Ectodermal cell (in vitro differentiated cells): ENCODE measurements at regions not wholly inside any gene's neighbourhood (a gene's known extent, or its start where the extent isn't known, plus 50 kb on each side); places are given as distances from the start of the nearest gene placed in this dataset.
A peak's percentile ranks its signal among the peaks of the same experiment; 100 is the strongest.

Source experiments
- H3K27ac ChIP-seq: 2 replicates; pipeline ENCODE4 v1.7.0; 2013; ENCODE audit warnings: mild to moderate bottlenecking, low read depth, low read length; ENCODE audit not compliant: insufficient read depth, poor library complexity, severe bottlenecking
- H3K27me3 ChIP-seq: 2 replicates; pipeline ENCODE4 v1.7.0; 2013; ENCODE audit warnings: mild to moderate bottlenecking, low read length; ENCODE audit not compliant: insufficient read depth, control insufficient read depth, poor library complexity, severe bottlenecking
- H3K36me3 ChIP-seq: one replicate; pipeline ENCODE4 v1.7.0; 2013; ENCODE audit warnings: low read length; ENCODE audit not compliant: control insufficient read depth, insufficient read depth
- H3K4me1 ChIP-seq: one replicate; pipeline ENCODE4 v1.7.0; 2013; ENCODE audit warnings: low read length; ENCODE audit not compliant: control insufficient read depth, insufficient read depth
- H3K4me3 ChIP-seq: 2 replicates; pipeline ENCODE4 v1.7.0; 2013; ENCODE audit warnings: low read depth, low read length, control low read depth; ENCODE audit not compliant: insufficient read depth
- H3K9me3 ChIP-seq: 2 replicates; pipeline ENCODE4 v1.7.0; 2013; ENCODE audit warnings: mild to moderate bottlenecking, low read length, moderate library complexity; ENCODE audit not compliant: control insufficient read depth
- WGBS, 2 experiments: methylation state at CpG; one replicate each; pipeline ENCODE4 v1.1.7; 2013; ENCODE audit warnings: missing lambda C conversion rate in 2 of 2; 5-methylcytosine and 5-hydroxymethylcytosine counted together

GRCh38 chr2:167406558-167406957 lies 518.3 kb downstream of the XIRP2 start:
- 1 to 2% methylated on average over 4 of the region's 4 CpGs for WGBS, 2 experiments
- H3K36me3 ChIP-seq, result no peaks in the 10 kb centered on the region
- H3K9me3 ChIP-seq, result no peaks in the 10 kb centered on the region
- no peak overlapping the region for H3K4me3 ChIP-seq
- H3K27me3 ChIP-seq, result no peaks in the 10 kb centered on the region
- peak overlapping the region; percentile 68 for H3K27ac ChIP-seq
- peaks cover 7% of the 10 kb centered on the region for H3K4me1 ChIP-seq

- no peak overlapping the region for H3K4me3 ChIP-seq
- peaks cover 7% of the 10 kb centered on the region for H3K4me1 ChIP-seq
- no peaks in the 10 kb centered on the region for H3K36me3 ChIP-seq
- no peak overlapping the region for H3K27ac ChIP-seq
- no peaks in the 10 kb centered on the region for H3K27me3 ChIP-seq
- 94 to 96% methylated on average over 6 of the region's 6 CpGs for WGBS, 2 experiments
- no peaks in the 10 kb centered on the region for H3K9me3 ChIP-seq
These were observed 516.5 kb downstream of the XIRP2 start for GRCh38 chr2:167404627-167405284.

DNA sequence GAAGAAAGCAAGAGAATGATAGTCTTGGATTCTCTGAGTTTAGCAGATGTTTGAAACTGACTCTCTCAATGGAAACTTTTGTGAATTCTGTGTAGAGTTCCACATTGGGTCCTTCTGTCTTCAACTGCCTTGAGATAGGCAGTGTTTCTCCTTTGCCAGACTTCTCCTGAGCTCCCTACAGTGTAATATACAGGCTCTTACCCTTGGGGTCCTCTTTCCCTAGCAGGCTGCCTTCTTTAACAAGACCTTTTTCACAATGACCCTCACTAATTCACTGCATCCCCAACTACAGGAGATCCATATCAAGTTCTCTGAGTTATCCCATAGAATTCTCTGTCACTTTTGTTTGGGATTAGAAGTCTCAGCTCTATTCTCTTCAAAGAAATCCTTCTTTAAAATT lies 513.0 kb downstream of the XIRP2 start:
- H3K36me3 ChIP-seq, result no peaks in the 10 kb centered on the region
- H3K4me3 ChIP-seq, result no peak overlapping the region
- H3K27ac ChIP-seq, result no peak overlapping the region
- H3K9me3 ChIP-seq, result no peaks in the 10 kb centered on the region
- H3K27me3 ChIP-seq, result no peaks in the 10 kb centered on the region
- peaks cover 5% of the 10 kb centered on the region for H3K4me1 ChIP-seq

DNA sequence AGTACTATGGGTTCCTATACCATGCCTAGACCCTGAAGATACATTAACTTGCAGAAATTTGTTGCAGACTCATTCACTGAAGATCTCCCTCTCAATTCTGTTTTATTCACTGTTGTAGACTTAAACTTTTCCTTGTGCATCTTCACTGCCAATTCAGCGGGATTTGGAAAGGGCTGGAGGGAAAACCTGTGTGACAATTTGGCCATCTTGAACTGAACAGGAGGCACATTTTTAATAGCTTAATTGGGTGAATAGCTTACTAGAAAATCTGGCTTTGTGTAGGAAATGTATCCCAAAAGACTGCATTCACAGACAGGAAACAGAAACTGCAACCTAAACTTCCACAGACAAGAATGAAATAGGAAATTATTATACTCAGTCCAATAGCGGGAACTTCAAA lies 512.3 kb downstream of the XIRP2 start:
- Histone ChIP-seq H3K27me3 (no peaks in the 10 kb centered on the region), H3K9me3 (no peaks in the 10 kb centered on the region), H3K27ac (no peak overlapping the region), H3K4me1 (no peaks in the 10 kb centered on the region), H3K36me3 (no peaks in the 10 kb centered on the region), H3K4me3 (no peak overlapping the region)
- WGBS, 2 experiments, result 94 to 98% methylated on average over 2 of the region's 2 CpGs

- WGBS, 2 experiments, result 94 to 95% methylated on average over 3 of the region's 3 CpGs
- no peaks in the 10 kb centered on the region for H3K36me3 ChIP-seq
These were observed 510.6 kb downstream of the XIRP2 start for GRCh38 chr2:167398873-167399272.

GRCh38 chr2:167388901-167389300 lies 500.6 kb downstream of the XIRP2 start:
- H3K4me3 ChIP-seq, result no peak overlapping the region
- peaks cover 7% of the 10 kb centered on the region for H3K4me1 ChIP-seq
- H3K36me3 ChIP-seq, result no peaks in the 10 kb centered on the region
- H3K9me3 ChIP-seq, result no peaks in the 10 kb centered on the region
- H3K27ac ChIP-seq, result no peak overlapping the region
- 100% methylated on average over 1 of the region's 1 CpG for WGBS, 2 experiments
- H3K27me3 ChIP-seq, result no peaks in the 10 kb centered on the region

More at GRCh38 chr2:167398873-167399272, 510.6 kb downstream of the XIRP2 start:
- Histone ChIP-seq H3K27me3 (no peaks in the 10 kb centered on the region), H3K4me3 (no peak overlapping the region), H3K9me3 (no peaks in the 10 kb centered on the region), H3K27ac (no peak overlapping the region), H3K4me1 (no peaks in the 10 kb centered on the region)

DNA sequence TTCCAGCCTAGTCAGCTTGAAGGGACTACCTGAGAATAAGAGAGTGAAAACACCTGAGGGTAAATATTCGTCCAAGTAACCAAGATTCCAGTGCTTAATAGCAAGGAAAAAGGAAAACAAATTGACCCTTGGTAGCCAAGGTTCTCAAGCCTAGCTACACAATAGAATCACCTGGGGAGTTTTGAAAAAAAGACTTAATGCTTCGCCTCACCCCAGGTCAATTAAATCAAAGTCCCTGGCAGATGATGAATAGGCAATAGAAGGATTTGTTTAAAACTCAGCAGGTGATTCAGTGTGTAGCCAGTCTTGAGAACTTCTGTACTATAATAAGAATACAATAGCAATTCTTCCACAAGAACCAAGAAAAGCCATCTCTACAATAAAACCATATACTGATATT lies 500.2 kb downstream of the XIRP2 start:
- no peaks in the 10 kb centered on the region for H3K27me3 ChIP-seq
- no peak overlapping the region for H3K4me3 ChIP-seq
- H3K9me3 ChIP-seq, result no peaks in the 10 kb centered on the region
- 34 to 38% methylated on average over 2 of the region's 2 CpGs for WGBS, 2 experiments
- no peaks in the 10 kb centered on the region for H3K36me3 ChIP-seq
- peaks cover 7% of the 10 kb centered on the region for H3K4me1 ChIP-seq
- no peak overlapping the region for H3K27ac ChIP-seq

DNA sequence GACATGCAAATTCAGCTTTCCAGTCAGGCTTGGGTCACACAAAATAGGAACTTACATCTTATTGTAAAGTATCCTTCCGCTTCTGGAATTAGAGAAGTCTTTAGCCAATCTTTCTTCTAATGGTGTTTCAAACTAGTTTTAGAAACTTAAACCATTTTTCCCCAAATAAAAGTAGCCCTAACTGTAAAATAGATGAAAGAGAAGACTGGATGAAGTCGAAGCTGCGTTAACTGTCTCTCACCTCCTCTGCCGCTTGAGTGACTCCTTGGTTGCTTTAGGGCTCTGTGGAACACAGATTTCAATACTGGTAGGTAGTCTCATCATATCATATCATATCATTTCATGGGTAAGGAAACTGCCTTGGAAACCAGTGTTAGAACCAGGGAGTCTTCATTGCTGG lies 498.4 kb downstream of the XIRP2 start:
- no peak overlapping the region for H3K4me3 ChIP-seq
- no peaks in the 10 kb centered on the region for H3K27me3 ChIP-seq
- no peaks in the 10 kb centered on the region for H3K36me3 ChIP-seq
- H3K9me3 ChIP-seq, result no peaks in the 10 kb centered on the region
- WGBS, 2 experiments, result 81 to 96% methylated on average over 4 of the region's 4 CpGs
- H3K27ac ChIP-seq, result no peak overlapping the region
- H3K4me1 ChIP-seq, result peaks cover 7% of the 10 kb centered on the region

DNA sequence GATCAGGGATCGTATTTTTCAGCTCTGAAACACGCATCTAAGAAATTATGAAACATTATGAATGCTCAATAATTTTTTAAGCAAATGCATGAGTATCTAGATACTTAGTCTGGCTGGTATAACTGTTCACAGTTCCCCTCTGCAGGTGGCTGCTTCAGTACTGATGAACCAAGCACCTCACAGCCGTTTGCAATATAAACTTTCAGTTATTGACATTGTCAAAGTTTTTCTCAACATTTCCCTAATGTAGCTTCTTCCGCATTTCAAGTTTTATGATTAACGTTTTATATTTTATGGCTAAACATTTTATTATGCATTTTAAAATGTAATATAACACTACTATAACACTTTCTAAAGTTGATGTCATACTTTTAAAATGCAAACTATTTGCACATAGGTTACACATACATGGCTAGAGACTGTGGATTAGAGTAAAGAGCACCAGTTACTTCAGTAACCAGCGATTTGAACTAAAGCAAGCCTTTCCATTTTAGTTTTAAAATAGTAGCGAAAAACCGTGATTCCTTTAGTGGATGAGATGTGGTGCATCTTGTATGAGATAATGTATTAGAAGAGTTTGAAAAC lies 495.4 kb downstream of the XIRP2 start:
- no peak overlapping the region for H3K27ac ChIP-seq
- 87 to 90% methylated on average over 6 of the region's 8 CpGs for WGBS, 2 experiments
- H3K4me3 ChIP-seq, result no peak overlapping the region
- H3K27me3 ChIP-seq, result no peaks in the 10 kb centered on the region
- H3K36me3 ChIP-seq, result no peaks in the 10 kb centered on the region
- H3K4me1 ChIP-seq, result no peaks in the 10 kb centered on the region
- no peaks in the 10 kb centered on the region for H3K9me3 ChIP-seq

GRCh38 chr2:167381349-167381748 lies 493.1 kb downstream of the XIRP2 start:
- no peaks in the 10 kb centered on the region for H3K9me3 ChIP-seq
- WGBS, 2 experiments, result 98 to 100% methylated on average over 1 to 2 of the region's 2 CpGs
- no peak overlapping the region for H3K4me3 ChIP-seq
- no peaks in the 10 kb centered on the region for H3K27me3 ChIP-seq
- no peaks in the 10 kb centered on the region for H3K4me1 ChIP-seq
- no peaks in the 10 kb centered on the region for H3K36me3 ChIP-seq
- H3K27ac ChIP-seq, result no peak overlapping the region
